ENCODE measurements at regions not wholly inside any gene's neighbourhood (a gene's known extent, or its start where the extent isn't known, plus 50 kb on each side); places are given as distances from the start of the nearest gene placed in this dataset.

DNA sequence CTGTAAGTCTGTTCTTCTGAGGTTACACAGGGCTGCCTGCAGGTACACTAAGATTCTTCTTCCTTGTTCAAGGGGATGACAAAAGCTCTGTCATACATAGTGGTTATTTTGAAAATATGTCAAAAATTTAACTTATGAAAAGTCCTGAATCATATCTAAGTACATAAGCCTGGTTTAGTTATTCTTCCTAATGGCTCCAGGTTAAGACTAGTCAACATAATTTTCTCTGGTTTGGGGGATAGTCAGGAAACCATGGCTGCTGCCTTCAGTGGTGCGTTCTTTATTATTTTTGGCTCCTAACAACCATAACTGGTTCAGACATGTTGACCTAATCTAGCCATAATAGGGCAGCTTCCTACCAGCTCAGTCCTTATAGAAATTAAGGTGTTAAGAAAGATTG, 257.4 kb upstream of the DDI1 start:
- TF ChIP-seq, protein P1, sequence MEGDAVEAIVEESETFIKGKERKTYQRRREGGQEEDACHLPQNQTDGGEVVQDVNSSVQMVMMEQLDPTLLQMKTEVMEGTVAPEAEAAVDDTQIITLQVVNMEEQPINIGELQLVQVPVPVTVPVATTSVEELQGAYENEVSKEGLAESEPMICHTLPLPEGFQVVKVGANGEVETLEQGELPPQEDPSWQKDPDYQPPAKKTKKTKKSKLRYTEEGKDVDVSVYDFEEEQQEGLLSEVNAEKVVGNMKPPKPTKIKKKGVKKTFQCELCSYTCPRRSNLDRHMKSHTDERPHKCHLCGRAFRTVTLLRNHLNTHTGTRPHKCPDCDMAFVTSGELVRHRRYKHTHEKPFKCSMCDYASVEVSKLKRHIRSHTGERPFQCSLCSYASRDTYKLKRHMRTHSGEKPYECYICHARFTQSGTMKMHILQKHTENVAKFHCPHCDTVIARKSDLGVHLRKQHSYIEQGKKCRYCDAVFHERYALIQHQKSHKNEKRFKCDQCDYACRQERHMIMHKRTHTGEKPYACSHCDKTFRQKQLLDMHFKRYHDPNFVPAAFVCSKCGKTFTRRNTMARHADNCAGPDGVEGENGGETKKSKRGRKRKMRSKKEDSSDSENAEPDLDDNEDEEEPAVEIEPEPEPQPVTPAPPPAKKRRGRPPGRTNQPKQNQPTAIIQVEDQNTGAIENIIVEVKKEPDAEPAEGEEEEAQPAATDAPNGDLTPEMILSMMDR (conservative IDR thresholded peaks at IDR 0.05; ENCODE audit: low read length) = no peak
- no peak for TF ChIP-seq EZH2phosphoT487 (IDR thresholded peaks at IDR 0.05; ENCODE audit: borderline replicate concordance, low read depth, low read length)

All from OCI-LY7 (cell line).